Natural killer cell treated with Interleukin-12 subunit alpha and Interleukin-12 subunit beta and Interleukin-15 and Interleukin-18, amount 100 ng/mL, for 72 hours (primary cell): ENCODE measurements at regions not wholly inside any gene's neighbourhood (a gene's known extent, or its start where the extent isn't known, plus 50 kb on each side); places are given as distances from the start of the nearest gene placed in this dataset.

Source experiments
- ATAC-seq, 2 donors: fragments of 150-1000 bp; cut with Tn5 transposase in 1 of 2; sonication (Bioruptor Pico), chemical (Tn5 transposase) in 1 of 2; 2 replicates each; pipeline ENCODE4 v1.10.0; 2021
- DNase-seq: peaks from one replicate; pipeline ENCODE4 v3.0.0; 2022; ENCODE audit warnings: low spot score
- H3K27ac Mint-ChIP-seq, 2 donors: 1 replicate in 1 of 2; 2 replicates in 1 of 2; pipeline ENCODE4 v1.8.0; 2022; ENCODE audit warnings: mixed read lengths in 2 of 2, mild to moderate bottlenecking in 1 of 2, moderate library complexity in 1 of 2
- H3K27me3 Mint-ChIP-seq, 2 donors: 1 replicate in 1 of 2; 2 replicates in 1 of 2; pipeline ENCODE4 v1.8.0; 2022; ENCODE audit warnings: mixed read lengths in 2 of 2
- H3K36me3 Mint-ChIP-seq: one replicate; pipeline ENCODE4 v1.8.0; 2022; ENCODE audit warnings: mixed read lengths
- H3K4me1 Mint-ChIP-seq, 2 donors: 1 replicate in 1 of 2; 2 replicates in 1 of 2; pipeline ENCODE4 v1.8.0; 2022; ENCODE audit warnings: low read depth in 2 of 2, mixed read lengths in 2 of 2, mild to moderate bottlenecking in 1 of 2
- H3K4me3 Mint-ChIP-seq: one replicate; pipeline ENCODE4 v1.8.0; 2022; ENCODE audit warnings: mixed read lengths
- H3K9me3 Mint-ChIP-seq: 2 replicates; pipeline ENCODE4 v1.8.0; 2022; ENCODE audit warnings: mixed read lengths

- Mint-ChIP-seq H3K4me1 (peaks cover 55 to 78% of the 10 kb centered on the region in 2 donors), H3K27ac (peak overlapping the region; percentile 16 to 63), H3K9me3 (no peaks in the 10 kb centered on the region), H3K27me3 (no peaks in the 10 kb centered on the region), H3K4me3 (no peak overlapping the region), H3K36me3 (no peaks in the 10 kb centered on the region)
- DNase-seq (no peak), ATAC-seq (no peak)
Measured at GRCh38 chr20:53844259-53844658, 226.1 kb downstream of the BCAS1 start.

- Mint-ChIP-seq H3K4me1 (peaks cover 56 to 76% of the 10 kb centered on the region in 2 donors), H3K27me3 (no peaks in the 10 kb centered on the region), H3K36me3 (no peaks in the 10 kb centered on the region), H3K27ac (peak overlapping the region; percentile 16 to 63), H3K9me3 (no peaks in the 10 kb centered on the region), H3K4me3 (no peak overlapping the region)
- DNase-seq (no peak), ATAC-seq (no peak)
Measured at GRCh38 chr20:53843645-53844044, 226.7 kb downstream of the BCAS1 start.

GRCh38 chr20:53842301-53843099 is 227.9 kb downstream of the BCAS1 start:
- Mint-ChIP-seq H3K36me3 (no peaks in the 10 kb centered on the region), H3K27ac (peak overlapping the region; percentile 75 to 79), H3K9me3 (no peaks in the 10 kb centered on the region), H3K4me1 (peaks cover 55 to 71% of the 10 kb centered on the region in 2 donors), H3K4me3 (peak overlapping the region; percentile 72), H3K27me3 (no peaks in the 10 kb centered on the region)
- ATAC-seq (peak; percentile 79 to 82), DNase-seq (no peak)

GRCh38 chr20:53841741-53842140 is 228.7 kb downstream of the BCAS1 start:
- Mint-ChIP-seq H3K27ac (peak overlapping the region; percentile 75 to 79), H3K4me1 (peaks cover 53 to 69% of the 10 kb centered on the region in 2 donors), H3K27me3 (no peaks in the 10 kb centered on the region), H3K36me3 (no peaks in the 10 kb centered on the region), H3K9me3 (no peaks in the 10 kb centered on the region), H3K4me3 (peak overlapping the region; percentile 72)
- DNase-seq (no peak), ATAC-seq (no peak)

GRCh38 chr20:53840532-53840931 is 229.9 kb downstream of the BCAS1 start:
- ATAC-seq = no peak
- H3K4me3 Mint-ChIP-seq = peak overlapping the region; percentile 83
- no peaks in the 10 kb centered on the region for H3K9me3 Mint-ChIP-seq
- H3K27me3 Mint-ChIP-seq = no peaks in the 10 kb centered on the region
- peaks cover 49 to 59% of the 10 kb centered on the region in 2 donors for H3K4me1 Mint-ChIP-seq
- no peak for DNase-seq
- H3K36me3 Mint-ChIP-seq = no peaks in the 10 kb centered on the region
- peak overlapping the region; percentile 69 to 76 for H3K27ac Mint-ChIP-seq

- no peaks in the 10 kb centered on the region for H3K27me3 Mint-ChIP-seq
- ATAC-seq (peak; percentile 75 to 79), DNase-seq (peak; percentile 72)
- H3K4me3 Mint-ChIP-seq = peak overlapping the region; percentile 83
- H3K4me1 Mint-ChIP-seq = peaks cover 58 to 65% of the 10 kb centered on the region in 2 donors
- H3K9me3 Mint-ChIP-seq = no peaks in the 10 kb centered on the region
- H3K36me3 Mint-ChIP-seq = no peaks in the 10 kb centered on the region
- peak overlapping the region; percentile 69 to 76 for H3K27ac Mint-ChIP-seq
Measured at GRCh38 chr20:53839423-53840176, 230.8 kb downstream of the BCAS1 start.

GRCh38 chr20:53838311-53838868 is 232.0 kb downstream of the BCAS1 start:
- Mint-ChIP-seq H3K36me3 (no peaks in the 10 kb centered on the region), H3K9me3 (no peaks in the 10 kb centered on the region), H3K27ac (peak overlapping the region; percentile 69 to 76), H3K4me1 (peaks cover 61 to 67% of the 10 kb centered on the region in 2 donors), H3K27me3 (no peaks in the 10 kb centered on the region), H3K4me3 (peak overlapping the region; percentile 83)
- DNase-seq (no peak), ATAC-seq (no peak)

- Mint-ChIP-seq H3K4me1 (peaks cover 53 to 58% of the 10 kb centered on the region in 2 donors), H3K36me3 (peaks cover 2% of the 10 kb centered on the region), H3K9me3 (no peaks in the 10 kb centered on the region), H3K27me3 (no peaks in the 10 kb centered on the region), H3K27ac (peak overlapping the region; percentile 69 to 76), H3K4me3 (peak overlapping the region; percentile 64)
- no peak for ATAC-seq
- no peak for DNase-seq
Measured at GRCh38 chr20:53837126-53837826, 233.1 kb downstream of the BCAS1 start.

- H3K27ac Mint-ChIP-seq = peak overlapping the region; percentile 83 to 88
- peaks cover 38 to 47% of the 10 kb centered on the region in 2 donors for H3K4me1 Mint-ChIP-seq
Measured at GRCh38 chr20:53834749-53835148, 235.6 kb downstream of the BCAS1 start.

GRCh38 chr20:53834062-53834442 is 236.3 kb downstream of the BCAS1 start:
- no peaks in the 10 kb centered on the region for H3K27me3 Mint-ChIP-seq
- no peak for ATAC-seq
- no peak overlapping the region for H3K4me3 Mint-ChIP-seq
- no peak for DNase-seq
- peaks cover 5% of the 10 kb centered on the region for H3K36me3 Mint-ChIP-seq
- H3K9me3 Mint-ChIP-seq = no peaks in the 10 kb centered on the region
- H3K27ac Mint-ChIP-seq = peak overlapping the region; percentile 70 to 83
- H3K4me1 Mint-ChIP-seq = peaks cover 41 to 47% of the 10 kb centered on the region in 2 donors

More at GRCh38 chr20:53834749-53835148, 235.6 kb downstream of the BCAS1 start:
- Mint-ChIP-seq H3K4me3 (peak overlapping the region; percentile 82), H3K27me3 (no peaks in the 10 kb centered on the region), H3K36me3 (peaks cover 5% of the 10 kb centered on the region), H3K9me3 (no peaks in the 10 kb centered on the region)
- DNase-seq (no peak), ATAC-seq (no peak)

GRCh38 chr20:53833333-53834061 is 236.9 kb downstream of the BCAS1 start:
- ATAC-seq = no peak
- Mint-ChIP-seq H3K27me3 (no peaks in the 10 kb centered on the region), H3K27ac (peak overlapping the region; percentile 27 to 70), H3K36me3 (peaks cover 5% of the 10 kb centered on the region), H3K9me3 (no peaks in the 10 kb centered on the region), H3K4me1 (peaks cover 45 to 53% of the 10 kb centered on the region in 2 donors), H3K4me3 (peak overlapping the region; percentile 42)
- no peak for DNase-seq

GRCh38 chr20:53832499-53832898 is 237.9 kb downstream of the BCAS1 start:
- ATAC-seq (no peak), DNase-seq (no peak)
- Mint-ChIP-seq H3K9me3 (no peaks in the 10 kb centered on the region), H3K4me3 (no peak overlapping the region), H3K27me3 (no peaks in the 10 kb centered on the region), H3K27ac (peak overlapping the region; percentile 5 to 9), H3K4me1 (peaks cover 42 to 54% of the 10 kb centered on the region in 2 donors), H3K36me3 (peaks cover 5% of the 10 kb centered on the region)

- Mint-ChIP-seq H3K4me1 (peaks cover 38 to 49% of the 10 kb centered on the region in 2 donors), H3K36me3 (peaks cover 5% of the 10 kb centered on the region), H3K27me3 (no peaks in the 10 kb centered on the region), H3K9me3 (no peaks in the 10 kb centered on the region), H3K27ac (peak overlapping the region in 1 of 2 donors; percentile 9), H3K4me3 (no peak overlapping the region)
- no peak for ATAC-seq
- no peak for DNase-seq
Measured at GRCh38 chr20:53831812-53832211, 238.2 kb upstream of the ZNF217 start.
